Neural crest cell (in vitro differentiated cells): ENCODE measurements at regions not wholly inside any gene's neighbourhood (a gene's known extent, or its start where the extent isn't known, plus 50 kb on each side); places are given as distances from the start of the nearest gene placed in this dataset.
A peak's percentile ranks its signal among the peaks of the same experiment; 100 is the strongest.

Source experiments
- DNase-seq: peaks from one replicate; pipeline ENCODE4 v3.0.0; 2021; ENCODE audit warnings: low read depth, mixed read lengths, low spot score
- H3K27ac Mint-ChIP-seq: one replicate; pipeline ENCODE4 v1.8.0; 2021; ENCODE audit warnings: mild to moderate bottlenecking, mixed read lengths; ENCODE audit not compliant: unreplicated experiment
- H3K27me3 Mint-ChIP-seq: 2 replicates; pipeline ENCODE4 v1.8.0; 2021; ENCODE audit warnings: low read depth, mild to moderate bottlenecking, mixed read lengths
- H3K36me3 Mint-ChIP-seq: 2 replicates; pipeline ENCODE4 v1.8.0; 2021; ENCODE audit warnings: low read depth, mild to moderate bottlenecking, mixed read lengths
- H3K4me1 Mint-ChIP-seq: 2 replicates; pipeline ENCODE4 v1.8.0; 2021; ENCODE audit warnings: mixed read lengths
- H3K4me3 Mint-ChIP-seq: one replicate; pipeline ENCODE4 v1.8.0; 2021; ENCODE audit warnings: mild to moderate bottlenecking, mixed read lengths
- H3K9me3 Mint-ChIP-seq: 2 replicates; pipeline ENCODE4 v1.8.0; 2021; ENCODE audit warnings: mixed read lengths
- TF ChIP-seq, protein P1 (sequence below): fragments of 200-600 bp; sonication (generic); conservative IDR thresholded peaks from 2 replicates; pipeline ENCODE4 v1.5.0; 2021; ENCODE audit warnings: antibody characterized with exemption, mild to moderate bottlenecking

DNA sequence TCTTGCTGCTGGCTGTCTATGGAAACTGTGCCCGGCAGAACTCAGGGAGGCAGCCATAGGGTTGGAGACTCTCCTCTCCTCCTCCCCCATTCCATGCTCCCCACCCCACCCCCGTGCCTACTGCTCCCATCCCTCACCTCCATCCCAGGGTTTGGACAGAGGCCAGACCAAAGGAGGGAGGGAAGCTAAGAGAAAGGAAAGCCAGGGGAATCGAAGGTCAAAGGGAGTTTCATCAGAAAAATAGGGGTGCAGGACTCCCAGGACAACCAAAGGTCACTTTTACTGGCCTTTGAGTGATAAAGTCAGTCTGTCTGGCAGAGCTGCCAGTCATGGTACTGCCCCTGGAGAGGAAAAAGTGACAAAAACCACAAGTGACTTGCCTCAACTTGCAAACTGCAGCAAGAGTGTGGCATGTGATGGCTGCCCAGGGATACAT is 187.3 kb upstream of the CTAGE1 start:
- H3K4me3 Mint-ChIP-seq: no peak overlapping the region
- H3K27me3 Mint-ChIP-seq: no peaks in the 10 kb centered on the region
- peaks cover 7% of the 10 kb centered on the region for H3K4me1 Mint-ChIP-seq
- no peaks in the 10 kb centered on the region for H3K9me3 Mint-ChIP-seq
- H3K27ac Mint-ChIP-seq: peak overlapping the region; percentile 69
- peaks cover 4% of the 10 kb centered on the region for H3K36me3 Mint-ChIP-seq
- DNase-seq: no peak
- TF ChIP-seq, protein P1, sequence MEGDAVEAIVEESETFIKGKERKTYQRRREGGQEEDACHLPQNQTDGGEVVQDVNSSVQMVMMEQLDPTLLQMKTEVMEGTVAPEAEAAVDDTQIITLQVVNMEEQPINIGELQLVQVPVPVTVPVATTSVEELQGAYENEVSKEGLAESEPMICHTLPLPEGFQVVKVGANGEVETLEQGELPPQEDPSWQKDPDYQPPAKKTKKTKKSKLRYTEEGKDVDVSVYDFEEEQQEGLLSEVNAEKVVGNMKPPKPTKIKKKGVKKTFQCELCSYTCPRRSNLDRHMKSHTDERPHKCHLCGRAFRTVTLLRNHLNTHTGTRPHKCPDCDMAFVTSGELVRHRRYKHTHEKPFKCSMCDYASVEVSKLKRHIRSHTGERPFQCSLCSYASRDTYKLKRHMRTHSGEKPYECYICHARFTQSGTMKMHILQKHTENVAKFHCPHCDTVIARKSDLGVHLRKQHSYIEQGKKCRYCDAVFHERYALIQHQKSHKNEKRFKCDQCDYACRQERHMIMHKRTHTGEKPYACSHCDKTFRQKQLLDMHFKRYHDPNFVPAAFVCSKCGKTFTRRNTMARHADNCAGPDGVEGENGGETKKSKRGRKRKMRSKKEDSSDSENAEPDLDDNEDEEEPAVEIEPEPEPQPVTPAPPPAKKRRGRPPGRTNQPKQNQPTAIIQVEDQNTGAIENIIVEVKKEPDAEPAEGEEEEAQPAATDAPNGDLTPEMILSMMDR: no peak

DNA sequence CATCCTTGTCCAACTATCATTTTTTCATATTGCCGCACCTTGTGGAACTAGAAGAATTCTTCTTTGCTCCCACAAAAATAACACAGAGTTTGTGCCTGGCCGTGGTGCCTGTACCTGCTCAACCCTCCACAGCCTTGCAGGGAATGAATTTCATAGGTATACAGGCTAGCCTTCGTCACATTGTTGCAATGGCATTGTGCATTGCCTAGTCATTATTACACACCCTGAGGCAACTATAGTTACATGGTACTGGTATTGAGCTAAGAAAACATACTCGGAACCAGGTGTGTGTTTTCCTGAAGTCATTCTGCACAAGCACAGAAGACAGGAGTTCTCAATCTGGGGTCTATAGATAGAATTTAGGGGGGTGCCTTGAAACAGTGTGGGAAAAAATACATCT is 188.0 kb upstream of the CTAGE1 start:
- Mint-ChIP-seq H3K27ac (no peak overlapping the region), H3K4me1 (peaks cover 4% of the 10 kb centered on the region), H3K27me3 (no peaks in the 10 kb centered on the region), H3K9me3 (no peaks in the 10 kb centered on the region), H3K4me3 (no peak overlapping the region), H3K36me3 (peaks cover 4% of the 10 kb centered on the region)
- no peak for DNase-seq
- TF ChIP-seq, protein P1: no peak

DNA sequence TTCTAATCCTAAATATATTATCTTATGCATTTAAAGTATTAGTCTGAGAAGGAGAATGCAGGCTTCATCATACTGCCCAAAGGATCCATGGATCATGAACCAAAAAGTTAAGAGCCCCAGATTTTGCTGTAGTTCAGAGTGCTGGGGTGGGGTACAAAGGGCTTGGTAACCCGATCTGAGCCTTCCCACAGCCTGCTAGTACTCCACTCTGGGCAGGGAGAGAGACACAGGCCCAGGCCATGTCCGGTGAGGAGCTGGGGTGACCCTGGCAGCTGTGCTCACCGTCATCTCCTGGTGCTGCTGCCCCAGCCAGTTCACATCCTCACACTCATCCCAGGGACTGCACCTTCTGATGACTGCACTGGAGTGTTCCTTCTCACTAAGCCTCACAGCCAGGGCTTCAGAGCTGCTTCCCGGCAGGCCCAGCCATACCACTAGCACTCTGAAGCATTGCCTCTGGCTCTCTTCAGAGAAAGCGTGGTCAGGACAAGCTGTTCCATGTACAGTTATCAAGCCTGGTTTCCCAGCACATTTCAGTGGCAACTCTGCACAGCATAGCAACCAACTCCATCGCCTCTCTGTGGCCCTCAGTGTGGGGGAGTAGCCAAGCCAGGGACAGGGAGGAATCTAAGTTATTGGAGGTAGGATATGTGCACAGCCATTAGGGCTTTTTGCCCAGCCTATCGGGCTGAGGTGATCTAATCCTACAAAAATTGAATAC is 189.0 kb upstream of the CTAGE1 start:
- H3K4me1 Mint-ChIP-seq: no peaks in the 10 kb centered on the region
- no peaks in the 10 kb centered on the region for H3K9me3 Mint-ChIP-seq
- DNase-seq: no peak
- H3K27me3 Mint-ChIP-seq: no peaks in the 10 kb centered on the region
- H3K4me3 Mint-ChIP-seq: no peak overlapping the region
- H3K36me3 Mint-ChIP-seq: peaks cover 4% of the 10 kb centered on the region
- H3K27ac Mint-ChIP-seq: no peak overlapping the region
- TF ChIP-seq, protein P1: no peak

DNA sequence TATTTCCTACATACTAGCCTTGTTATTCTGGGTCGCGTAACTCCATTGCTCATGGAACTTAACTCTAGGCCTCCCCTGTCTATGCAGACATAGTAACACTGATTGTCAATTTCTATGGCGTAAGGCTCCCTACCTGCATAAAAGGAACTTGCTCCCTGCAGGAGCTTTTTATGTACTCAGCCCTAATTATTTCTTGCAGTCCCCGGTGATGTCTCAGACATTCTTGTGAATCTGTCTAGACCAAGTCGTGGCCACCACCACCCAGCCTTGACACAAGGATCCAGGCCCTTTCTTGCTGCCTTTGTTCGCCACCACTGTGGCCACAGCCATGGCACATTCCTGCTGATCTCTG is 189.5 kb upstream of the CTAGE1 start:
- H3K27ac Mint-ChIP-seq: no peak overlapping the region
- no peak for DNase-seq
- H3K4me3 Mint-ChIP-seq: no peak overlapping the region
- TF ChIP-seq, protein P1: no peak
- H3K4me1 Mint-ChIP-seq: no peaks in the 10 kb centered on the region
- no peaks in the 10 kb centered on the region for H3K36me3 Mint-ChIP-seq
- H3K9me3 Mint-ChIP-seq: no peaks in the 10 kb centered on the region
- no peaks in the 10 kb centered on the region for H3K27me3 Mint-ChIP-seq

DNA sequence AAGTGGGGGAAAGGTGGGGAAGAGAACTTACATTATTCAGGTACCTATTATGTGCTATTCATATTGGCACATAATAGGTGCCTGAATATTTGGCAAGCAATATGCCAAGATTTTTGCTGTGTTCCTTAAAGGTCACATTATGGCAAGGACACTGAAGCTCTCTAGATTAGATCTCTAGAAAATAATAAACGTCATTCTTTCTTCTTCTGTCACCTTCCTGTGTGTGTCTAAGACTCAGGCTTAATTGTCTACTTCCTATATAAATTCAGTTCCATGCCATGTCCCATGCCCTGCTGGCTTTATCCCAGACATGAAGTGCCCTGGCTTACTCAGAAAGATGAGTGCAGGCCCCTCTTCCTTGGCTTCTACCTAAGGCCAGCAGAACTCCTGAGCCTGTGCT is 191.1 kb upstream of the CTAGE1 start:
- DNase-seq: no peak
- Mint-ChIP-seq H3K36me3 (no peaks in the 10 kb centered on the region), H3K27ac (no peak overlapping the region), H3K9me3 (no peaks in the 10 kb centered on the region), H3K4me3 (no peak overlapping the region), H3K4me1 (no peaks in the 10 kb centered on the region), H3K27me3 (no peaks in the 10 kb centered on the region)
- TF ChIP-seq, protein P1: no peak
